Progenitor cell of endocrine pancreas (in vitro differentiated cells): ENCODE measurements at regions not wholly inside any gene's neighbourhood (a gene's known extent, or its start where the extent isn't known, plus 50 kb on each side); places are given as distances from the start of the nearest gene placed in this dataset.
"Not testable (repeated sequence)": the region's sequence is repeated elsewhere in the genome, so short reads cannot be mapped to it uniquely, and the experiment has no call there.

ENCODE experiments used
- DNase-seq: peaks from one replicate; pipeline ENCODE4 v3.0.0; 2021; ENCODE audit warnings: low spot score; ENCODE audit not compliant: unreplicated experiment
- H3K27ac Mint-ChIP-seq: 2 replicates; pipeline ENCODE4 v1.8.0; 2021; ENCODE audit warnings: mild to moderate bottlenecking, moderate library complexity, mixed read lengths
- H3K27me3 Mint-ChIP-seq: 2 replicates; pipeline ENCODE4 v1.8.0; 2021; ENCODE audit warnings: mixed read lengths
- H3K36me3 Mint-ChIP-seq: 2 replicates; pipeline ENCODE4 v1.8.0; 2022; ENCODE audit warnings: mixed read lengths; ENCODE audit not compliant: insufficient read depth
- H3K4me1 Mint-ChIP-seq: 2 replicates; pipeline ENCODE4 v1.8.0; 2021; ENCODE audit warnings: low read depth, mixed read lengths
- H3K4me3 Mint-ChIP-seq: 2 replicates; pipeline ENCODE4 v1.8.0; 2021; ENCODE audit warnings: low read depth, mild to moderate bottlenecking, moderate library complexity, mixed read lengths
- H3K9me3 Mint-ChIP-seq: 2 replicates; pipeline ENCODE4 v1.8.0; 2021; ENCODE audit warnings: low read depth, mixed read lengths
- TF ChIP-seq, protein P1 (sequence below): fragments of 200-600 bp; sonication (generic); IDR thresholded peaks from one replicate; pipeline ENCODE4 v1.5.0; 2021; ENCODE audit warnings: antibody characterized with exemption, mild to moderate bottlenecking; ENCODE audit not compliant: unreplicated experiment

DNA sequence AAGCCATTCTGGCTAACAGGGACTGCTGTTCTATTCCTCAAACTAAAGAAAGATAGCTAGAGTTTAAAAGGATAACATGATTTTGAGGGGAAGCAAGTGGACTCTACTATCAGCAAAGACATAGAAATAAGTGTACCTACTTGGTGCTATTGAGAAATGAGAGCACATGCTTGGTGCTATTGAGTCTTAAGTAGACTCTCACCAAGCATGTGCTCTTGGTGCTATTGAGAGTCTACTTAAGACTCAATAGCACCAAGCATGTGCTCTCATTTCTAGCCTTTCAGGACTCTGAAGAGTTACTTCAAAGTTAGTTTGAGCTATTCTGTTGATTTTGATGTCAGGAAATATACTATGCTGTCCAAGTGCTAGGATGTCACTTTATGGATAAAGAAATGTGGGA lies 733.0 kb upstream of the ZWINT start:
- Mint-ChIP-seq H3K4me3 (no peak overlapping the region), H3K4me1 (no peaks in the 10 kb centered on the region), H3K36me3 (no peaks in the 10 kb centered on the region), H3K27me3 (no peaks in the 10 kb centered on the region), H3K27ac (no peak overlapping the region), H3K9me3 (no peaks in the 10 kb centered on the region)
- DNase-seq = no peak
- TF ChIP-seq, protein P1, sequence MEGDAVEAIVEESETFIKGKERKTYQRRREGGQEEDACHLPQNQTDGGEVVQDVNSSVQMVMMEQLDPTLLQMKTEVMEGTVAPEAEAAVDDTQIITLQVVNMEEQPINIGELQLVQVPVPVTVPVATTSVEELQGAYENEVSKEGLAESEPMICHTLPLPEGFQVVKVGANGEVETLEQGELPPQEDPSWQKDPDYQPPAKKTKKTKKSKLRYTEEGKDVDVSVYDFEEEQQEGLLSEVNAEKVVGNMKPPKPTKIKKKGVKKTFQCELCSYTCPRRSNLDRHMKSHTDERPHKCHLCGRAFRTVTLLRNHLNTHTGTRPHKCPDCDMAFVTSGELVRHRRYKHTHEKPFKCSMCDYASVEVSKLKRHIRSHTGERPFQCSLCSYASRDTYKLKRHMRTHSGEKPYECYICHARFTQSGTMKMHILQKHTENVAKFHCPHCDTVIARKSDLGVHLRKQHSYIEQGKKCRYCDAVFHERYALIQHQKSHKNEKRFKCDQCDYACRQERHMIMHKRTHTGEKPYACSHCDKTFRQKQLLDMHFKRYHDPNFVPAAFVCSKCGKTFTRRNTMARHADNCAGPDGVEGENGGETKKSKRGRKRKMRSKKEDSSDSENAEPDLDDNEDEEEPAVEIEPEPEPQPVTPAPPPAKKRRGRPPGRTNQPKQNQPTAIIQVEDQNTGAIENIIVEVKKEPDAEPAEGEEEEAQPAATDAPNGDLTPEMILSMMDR = no peak

DNA sequence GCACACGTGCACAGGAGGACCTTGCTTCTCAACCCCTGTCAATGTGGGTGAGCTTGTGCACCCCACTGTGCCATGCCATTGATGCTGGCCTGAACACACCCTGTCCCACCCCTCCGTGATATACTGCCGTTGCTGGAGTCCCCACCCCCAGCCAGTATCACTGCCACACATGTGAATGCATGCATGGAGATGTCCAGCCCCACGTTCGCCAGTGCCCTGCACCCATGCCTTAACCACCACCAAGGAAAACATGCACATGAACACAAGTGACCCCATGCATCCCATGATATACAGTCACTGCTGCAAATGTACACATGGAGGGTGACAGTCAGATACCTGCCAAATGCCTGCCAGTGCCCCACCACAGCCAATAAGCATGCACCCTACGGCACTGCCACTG lies 692.5 kb upstream of the ZWINT start:
- H3K4me3 Mint-ChIP-seq = no peak overlapping the region
- H3K27ac Mint-ChIP-seq = no peak overlapping the region
- no peaks in the 10 kb centered on the region for H3K36me3 Mint-ChIP-seq
- TF ChIP-seq, protein P1 = no peak
- no peak for DNase-seq
- H3K9me3 Mint-ChIP-seq = peaks cover 9% of the 10 kb centered on the region
- H3K4me1 Mint-ChIP-seq = peaks cover 1% of the 10 kb centered on the region
- peaks cover 12% of the 10 kb centered on the region for H3K27me3 Mint-ChIP-seq

DNA sequence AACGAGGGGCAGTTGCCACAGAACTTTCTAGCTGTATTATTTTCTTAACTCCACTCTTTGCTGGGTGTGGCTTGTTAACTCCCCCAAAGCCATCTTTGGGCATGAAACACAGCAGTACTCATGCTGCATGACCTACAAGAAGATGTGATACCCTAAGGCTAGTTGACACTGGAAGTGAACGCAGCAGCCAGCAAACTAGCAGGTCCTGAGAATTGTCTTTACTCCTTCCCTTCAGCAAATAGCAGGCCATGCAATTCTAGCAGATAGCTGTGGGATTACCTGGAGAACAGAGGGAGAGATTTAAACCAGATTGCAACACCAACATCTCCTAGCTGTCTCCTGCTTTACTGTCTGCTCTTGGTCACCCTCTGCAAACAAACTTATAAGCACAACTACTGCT lies 688.0 kb upstream of the ZWINT start:
- no peaks in the 10 kb centered on the region for H3K36me3 Mint-ChIP-seq
- no peaks in the 10 kb centered on the region for H3K4me1 Mint-ChIP-seq
- no peak overlapping the region for H3K27ac Mint-ChIP-seq
- TF ChIP-seq, protein P1 = no peak
- H3K4me3 Mint-ChIP-seq = no peak overlapping the region
- DNase-seq = no peak
- H3K27me3 Mint-ChIP-seq = peaks cover 10% of the 10 kb centered on the region
- no peaks in the 10 kb centered on the region for H3K9me3 Mint-ChIP-seq

DNA sequence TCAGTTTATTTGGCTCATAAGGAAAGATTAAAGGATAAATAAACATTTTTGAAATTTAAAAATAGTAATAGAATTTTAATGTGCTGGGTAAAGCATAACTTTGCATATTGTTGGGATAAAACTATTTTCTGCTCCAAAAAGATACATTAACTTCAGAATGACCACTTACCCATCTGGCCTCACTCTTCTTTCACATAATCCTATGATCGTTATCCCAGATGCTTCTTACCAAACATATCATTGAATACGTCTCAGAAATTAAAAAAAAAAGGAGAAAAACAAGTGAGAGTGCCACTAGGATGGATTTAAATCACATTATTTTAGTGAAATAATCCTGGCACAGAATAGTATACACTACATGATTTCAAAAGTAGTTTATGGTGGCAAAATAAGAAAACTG lies 677.5 kb upstream of the ZWINT start:
- H3K4me3 Mint-ChIP-seq = no peak overlapping the region
- TF ChIP-seq, protein P1 = no peak
- H3K27ac Mint-ChIP-seq = no peak overlapping the region
- no peaks in the 10 kb centered on the region for H3K9me3 Mint-ChIP-seq
- H3K36me3 Mint-ChIP-seq = no peaks in the 10 kb centered on the region
- no peaks in the 10 kb centered on the region for H3K4me1 Mint-ChIP-seq
- no peaks in the 10 kb centered on the region for H3K27me3 Mint-ChIP-seq
- no peak for DNase-seq

DNA sequence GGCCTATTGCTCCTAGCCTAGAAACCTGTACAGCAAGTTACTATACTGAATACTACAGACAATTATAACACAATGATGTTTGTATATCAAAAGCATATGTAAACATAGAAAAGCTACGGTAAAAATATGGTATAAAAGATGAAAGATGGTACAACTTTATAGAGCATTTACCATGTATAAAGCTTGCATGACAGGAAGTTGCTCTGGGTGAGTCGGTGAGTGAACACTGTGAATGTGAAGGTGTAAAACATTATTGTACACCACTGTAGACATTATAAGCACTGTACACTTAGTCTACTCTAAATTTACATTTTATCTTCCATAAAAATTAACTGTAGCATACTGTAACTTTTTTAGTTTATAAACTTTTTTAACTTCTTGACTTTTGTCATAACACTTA lies 674.3 kb upstream of the ZWINT start:
- H3K27ac Mint-ChIP-seq = no peak overlapping the region
- no peak for DNase-seq
- TF ChIP-seq, protein P1 = no peak
- H3K27me3 Mint-ChIP-seq = no peaks in the 10 kb centered on the region
- no peaks in the 10 kb centered on the region for H3K36me3 Mint-ChIP-seq
- no peak overlapping the region for H3K4me3 Mint-ChIP-seq
- H3K4me1 Mint-ChIP-seq = no peaks in the 10 kb centered on the region
- H3K9me3 Mint-ChIP-seq = peaks cover 14% of the 10 kb centered on the region

DNA sequence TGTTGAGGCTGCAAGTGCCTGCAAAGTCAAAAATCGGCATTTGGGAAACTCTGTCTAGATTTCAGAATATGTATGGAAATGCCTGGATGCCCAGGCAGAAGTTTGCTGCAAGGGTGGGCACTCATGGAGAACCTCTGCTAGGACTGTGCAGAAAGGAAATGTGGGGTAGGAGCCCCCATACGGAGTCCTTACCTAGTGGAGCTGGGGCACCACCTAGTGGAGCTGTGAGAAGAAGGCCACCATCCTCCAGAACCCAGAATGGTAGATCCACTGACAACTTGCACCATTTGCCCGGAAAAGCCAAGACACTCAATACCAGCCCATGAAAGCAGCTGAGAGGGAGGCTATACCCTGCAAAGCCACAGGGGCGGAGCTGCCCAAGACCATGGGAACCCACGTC lies 671.2 kb upstream of the ZWINT start:
- H3K27ac Mint-ChIP-seq, H3K36me3 Mint-ChIP-seq, H3K27me3 Mint-ChIP-seq, DNase-seq, H3K4me1 Mint-ChIP-seq, H3K4me3 Mint-ChIP-seq: not testable (repeated sequence)
- H3K9me3 Mint-ChIP-seq = peaks cover 15% of the 10 kb centered on the region
